Sigmoid colon (tissue), 6 donors: ENCODE measurements at regions not wholly inside any gene's neighbourhood (a gene's known extent, or its start where the extent isn't known, plus 50 kb on each side); places are given as distances from the start of the nearest gene placed in this dataset.

Source experiments
- DNase-seq: peaks from one replicate; pipeline ENCODE4 v3.0.0-alpha.2; 2019
- H3K27ac ChIP-seq, 4 donors: fragments of 200-600 bp; sonication (generic); one replicate each; pipeline ENCODE4 v1.5.1; 2016 to 2019; ENCODE audit warnings: mild to moderate bottlenecking in 1 of 4
- H3K27me3 ChIP-seq, 3 donors: fragments of 200-600 bp; sonication (generic); one replicate each; pipeline ENCODE4 v1.5.1; 2019; ENCODE audit warnings: mild to moderate bottlenecking in 1 of 3
- H3K36me3 ChIP-seq, 4 donors: fragments of 200-600 bp; sonication (generic); one replicate each; pipeline ENCODE4 v1.5.1; 2016 to 2019
- H3K4me1 ChIP-seq, 4 donors: fragments of 200-600 bp; sonication (generic); one replicate each; pipeline ENCODE4 v1.5.1; 2017 to 2019
- H3K4me3 ChIP-seq, 4 donors: fragments of 200-600 bp; sonication (generic); one replicate each; pipeline ENCODE4 v1.5.1; 2017 to 2019; ENCODE audit warnings: mild to moderate bottlenecking in 2 of 4, moderate library complexity in 1 of 4
- H3K9me3 ChIP-seq, 4 donors: fragments of 200-600 bp in 3 of 4; sonication (generic) in 3 of 4; one replicate each; pipeline versions ENCODE4 v1.5.1 to v1.6.1; 2013 to 2019
- EP300 ChIP-seq, 4 donors: sonication (generic); formaldehyde crosslinking; IDR thresholded peaks; one replicate each; pipeline ENCODE4 v1.6.1; 2017; ENCODE audit warnings: antibody characterized with exemption in 4 of 4
- POLR2A ChIP-seq, 2 donors: fragments of 450-650 bp; IDR thresholded peaks; one replicate each; pipeline ENCODE4 v1.6.1; 2016; ENCODE audit warnings: antibody characterized with exemption in 2 of 2, mild to moderate bottlenecking in 2 of 2, moderate library complexity in 2 of 2
- POLR2AphosphoS5 ChIP-seq, 4 donors: sonication (generic); formaldehyde crosslinking; IDR thresholded peaks; one replicate each; pipeline ENCODE4 v1.6.1; 2017; ENCODE audit warnings: antibody characterized with exemption in 4 of 4
- WGBS, 2 donors: extraction: QIAGEN DNeasy Blood & Tissue Kit; methylation state at CpG; one replicate each; pipeline ENCODE4 v1.1.7; 2013; 5-methylcytosine and 5-hydroxymethylcytosine counted together
- intact Hi-C: fragments of 100-400 bp; cut with DNase I; formaldehyde crosslinking; loops from one replicate; pipeline ENCODE4 v1.15.1; 2023
- TF ChIP-seq, protein P1 (sequence below), 4 experiments: fragments of 450-650 bp in 3 of 4; fragments of 200-600 bp in 1 of 4; IDR thresholded peaks; one replicate each; pipeline ENCODE4 v1.5.1; 2016 to 2019; ENCODE audit warnings: antibody characterized with exemption in 4 of 4, mild to moderate bottlenecking in 3 of 4, moderate library complexity in 2 of 4
- donor health status: healthy with polysubstance abuse.
- donor health status: healthy.

- no peaks in the 10 kb centered on the region for H3K36me3 ChIP-seq
- TF ChIP-seq POLR2A (IDR thresholded peaks at IDR 0.05) (no peak), POLR2AphosphoS5 (IDR thresholded peaks at IDR 0.05) (no peak), EP300 (IDR thresholded peaks at IDR 0.05) (no peak)
- TF ChIP-seq, protein P1, sequence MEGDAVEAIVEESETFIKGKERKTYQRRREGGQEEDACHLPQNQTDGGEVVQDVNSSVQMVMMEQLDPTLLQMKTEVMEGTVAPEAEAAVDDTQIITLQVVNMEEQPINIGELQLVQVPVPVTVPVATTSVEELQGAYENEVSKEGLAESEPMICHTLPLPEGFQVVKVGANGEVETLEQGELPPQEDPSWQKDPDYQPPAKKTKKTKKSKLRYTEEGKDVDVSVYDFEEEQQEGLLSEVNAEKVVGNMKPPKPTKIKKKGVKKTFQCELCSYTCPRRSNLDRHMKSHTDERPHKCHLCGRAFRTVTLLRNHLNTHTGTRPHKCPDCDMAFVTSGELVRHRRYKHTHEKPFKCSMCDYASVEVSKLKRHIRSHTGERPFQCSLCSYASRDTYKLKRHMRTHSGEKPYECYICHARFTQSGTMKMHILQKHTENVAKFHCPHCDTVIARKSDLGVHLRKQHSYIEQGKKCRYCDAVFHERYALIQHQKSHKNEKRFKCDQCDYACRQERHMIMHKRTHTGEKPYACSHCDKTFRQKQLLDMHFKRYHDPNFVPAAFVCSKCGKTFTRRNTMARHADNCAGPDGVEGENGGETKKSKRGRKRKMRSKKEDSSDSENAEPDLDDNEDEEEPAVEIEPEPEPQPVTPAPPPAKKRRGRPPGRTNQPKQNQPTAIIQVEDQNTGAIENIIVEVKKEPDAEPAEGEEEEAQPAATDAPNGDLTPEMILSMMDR (IDR thresholded peaks at IDR 0.05) = no peak
- H3K9me3 ChIP-seq = no peaks in the 10 kb centered on the region
- H3K4me1 ChIP-seq = no peaks in the 10 kb centered on the region
- intact Hi-C loops = no loop called here
- no peak overlapping the region for H3K27ac ChIP-seq
- no peak for DNase-seq
- WGBS, 2 donors = 23 to 60% methylated on average over 5 of the region's 5 CpGs
- H3K27me3 ChIP-seq = no peaks in the 10 kb centered on the region
- no peak overlapping the region for H3K4me3 ChIP-seq
Observed at GRCh38 chrX:7252013-7252610, 104.2 kb upstream of the PUDP start.

DNA sequence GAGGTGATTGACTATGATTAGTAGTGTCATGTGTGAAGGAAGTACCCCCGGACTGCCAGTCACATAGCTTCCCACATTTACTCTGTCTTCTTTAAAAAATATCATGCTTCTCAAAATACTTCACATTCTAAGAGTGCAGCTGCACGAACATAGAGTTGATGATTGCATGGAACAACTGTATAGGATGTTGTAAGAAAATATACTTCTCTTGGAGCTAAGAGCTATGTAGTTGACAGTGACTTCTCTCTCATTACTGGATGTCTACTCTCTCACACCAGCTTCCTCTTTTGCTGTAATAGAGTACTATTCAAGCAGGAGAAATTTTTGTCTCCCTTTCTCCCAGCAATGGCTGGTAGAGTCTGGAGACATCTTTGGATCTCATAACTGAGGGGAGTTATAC, 99.4 kb upstream of the PUDP start:
- H3K27me3 ChIP-seq = no peaks in the 10 kb centered on the region
- TF ChIP-seq, protein P1 (IDR thresholded peaks at IDR 0.05) = no peak
- TF ChIP-seq POLR2A (IDR thresholded peaks at IDR 0.05) = no peak
- TF ChIP-seq EP300 (IDR thresholded peaks at IDR 0.05) = no peak
- TF ChIP-seq POLR2AphosphoS5 (IDR thresholded peaks at IDR 0.05) = no peak
- intact Hi-C loops = no loop called here
- 85% methylated on average over 2 of the region's 2 CpGs for WGBS, 2 donors
- no peak overlapping the region for H3K4me3 ChIP-seq
- no peaks in the 10 kb centered on the region for H3K9me3 ChIP-seq
- H3K4me1 ChIP-seq = no peaks in the 10 kb centered on the region
- DNase-seq = no peak
- H3K27ac ChIP-seq = no peak overlapping the region
- no peaks in the 10 kb centered on the region for H3K36me3 ChIP-seq

DNA sequence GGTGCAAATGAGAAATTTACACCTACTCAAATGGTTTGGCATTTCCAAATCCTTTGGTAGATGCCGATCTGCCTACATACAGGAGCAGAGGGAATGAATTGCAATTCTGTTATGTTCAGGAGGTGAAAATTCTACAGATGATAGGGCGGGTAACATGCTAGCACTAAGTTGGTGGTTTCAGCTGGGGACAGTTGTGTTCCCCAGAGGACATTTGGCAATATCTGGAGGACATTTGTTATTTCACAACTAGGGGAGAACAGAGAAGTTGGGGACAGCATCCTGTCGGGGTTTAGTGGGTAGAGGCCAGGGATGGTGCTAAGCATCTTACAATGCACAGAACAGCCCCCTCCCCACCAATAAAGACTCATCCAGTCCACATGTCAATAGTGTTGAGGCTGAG, 96.5 kb upstream of the PUDP start:
- WGBS, 2 donors = 76 to 90% methylated on average over 3 of the region's 3 CpGs
- DNase-seq = no peak
- intact Hi-C loops = no loop called here

GRCh38 chrX:7242613-7243012, 94.7 kb upstream of the PUDP start:
- Histone ChIP-seq H3K9me3 (no peaks in the 10 kb centered on the region), H3K27me3 (no peaks in the 10 kb centered on the region), H3K36me3 (no peaks in the 10 kb centered on the region), H3K4me3 (no peak overlapping the region), H3K27ac (no peak overlapping the region), H3K4me1 (no peaks in the 10 kb centered on the region)
- WGBS, 2 donors = 81 to 92% methylated on average over 1 of the region's 1 CpG
- no peak for DNase-seq
- intact Hi-C loops = no loop called here
- TF ChIP-seq EP300 (IDR thresholded peaks at IDR 0.05) (no peak), POLR2A (IDR thresholded peaks at IDR 0.05) (no peak), POLR2AphosphoS5 (IDR thresholded peaks at IDR 0.05) (no peak)
- TF ChIP-seq, protein P1 (IDR thresholded peaks at IDR 0.05) = no peak

More for the DNA sequence above, 96.5 kb upstream of the PUDP start:
- Histone ChIP-seq H3K36me3 (no peaks in the 10 kb centered on the region), H3K4me3 (no peak overlapping the region), H3K4me1 (no peaks in the 10 kb centered on the region), H3K27ac (no peak overlapping the region), H3K27me3 (no peaks in the 10 kb centered on the region), H3K9me3 (no peaks in the 10 kb centered on the region)
- TF ChIP-seq, protein P1 (IDR thresholded peaks at IDR 0.05) = no peak
- no peak for TF ChIP-seq EP300 (IDR thresholded peaks at IDR 0.05)

DNA sequence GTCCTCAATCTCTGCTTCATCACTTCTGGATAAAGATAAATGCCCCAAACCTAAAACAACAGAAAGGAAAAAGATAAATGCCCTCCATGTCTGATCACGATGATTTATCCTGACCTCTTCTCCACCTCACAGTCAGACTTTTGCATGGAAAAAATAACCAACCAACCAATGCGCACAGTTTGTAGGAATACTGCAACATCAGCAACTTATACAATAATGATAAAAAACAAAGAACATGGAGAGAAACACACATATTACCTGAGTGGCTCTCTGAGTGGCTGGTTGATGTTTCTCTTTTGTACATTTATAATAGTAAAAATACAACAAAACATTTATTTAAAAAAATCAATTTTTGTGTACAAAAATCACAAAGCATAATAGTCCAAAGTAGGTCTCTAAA, 93.0 kb upstream of the PUDP start:
- WGBS, 2 donors = 97% methylated on average over 2 of the region's 2 CpGs
- Histone ChIP-seq H3K27ac (no peak overlapping the region), H3K27me3 (no peaks in the 10 kb centered on the region), H3K9me3 (no peaks in the 10 kb centered on the region), H3K4me3 (no peak overlapping the region), H3K4me1 (no peaks in the 10 kb centered on the region), H3K36me3 (no peaks in the 10 kb centered on the region)
- no peak for DNase-seq
- intact Hi-C loops = no loop called here
- TF ChIP-seq POLR2AphosphoS5 (IDR thresholded peaks at IDR 0.05) = no peak
